OCI-LY3 (cell line): ENCODE measurements at regions not wholly inside any gene's neighbourhood (a gene's known extent, or its start where the extent isn't known, plus 50 kb on each side); places are given as distances from the start of the nearest gene placed in this dataset.

Experiments used
- CTCF ChIP-seq: fragments of 200-600, 300-600 bp; sonication (generic); IDR thresholded peaks from 2 replicates; pipeline ENCODE4 v1.5.1; 2014; ENCODE audit warnings: antibody characterized with exemption, low read length, low read depth
- EZH2phosphoT487 ChIP-seq: fragments of 200-600 bp; shearing (Covaris generic); IDR thresholded peaks from 2 replicates; pipeline ENCODE4 v1.6.1; 2018; ENCODE audit warnings: antibody characterized with exemption, mixed run types, low read depth

GRCh38 chr5:12683249-12683648, 779.0 kb upstream of the CTNND2 start:
- no peak for TF ChIP-seq CTCF
- TF ChIP-seq EZH2phosphoT487 = no peak
